TTC549 (cell line): ENCODE measurements at regions not wholly inside any gene's neighbourhood (a gene's known extent, or its start where the extent isn't known, plus 50 kb on each side); places are given as distances from the start of the nearest gene placed in this dataset.
A peak's percentile ranks its signal among the peaks of the same experiment; 100 is the strongest.

Source experiments
- FAIRE-seq: peaks from 2 replicates; lab custom pipeline; 2012; peaks lifted over from hg19 to GRCh38; lab: Jason Lieb, UNC

DNA sequence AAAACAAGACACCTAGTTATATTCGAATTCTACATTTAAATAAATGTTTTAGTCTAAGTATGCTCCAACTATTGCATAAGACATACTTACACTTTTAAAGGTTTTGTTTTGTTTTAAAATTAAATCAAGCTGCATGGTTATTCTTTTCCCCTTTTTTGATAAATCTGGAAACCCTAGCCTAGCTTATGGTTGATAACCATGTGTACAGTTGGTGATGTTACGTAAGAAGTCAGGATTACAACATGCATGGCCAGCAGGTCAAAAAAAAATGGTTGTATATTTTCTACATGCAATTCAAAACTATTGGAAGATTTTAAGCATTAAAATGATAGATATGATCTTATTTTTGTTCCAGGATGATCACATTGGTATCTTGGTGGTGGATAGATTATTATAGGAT lies 1600.6 kb downstream of the PLA2G4A start:
- peak; percentile 5 for FAIRE-seq

DNA sequence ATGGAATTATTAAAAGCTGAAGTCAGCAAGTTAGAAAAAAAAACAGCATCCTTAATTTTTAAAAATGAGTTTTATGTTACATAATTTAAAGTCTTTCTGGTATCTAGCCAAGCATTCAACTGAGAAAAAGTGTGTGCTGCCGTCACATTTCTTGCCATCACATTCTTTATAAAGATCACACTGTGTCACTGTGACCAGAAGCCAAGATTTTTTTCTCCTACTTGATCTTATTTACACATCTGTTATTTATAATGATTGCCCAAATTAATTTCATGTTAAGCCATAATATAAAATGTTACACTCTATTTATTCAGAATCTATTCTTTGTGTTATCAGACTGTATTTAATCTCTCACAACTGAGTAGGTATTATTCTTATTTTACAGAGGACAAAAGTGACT lies 1603.7 kb downstream of the PLA2G4A start:
- no peak for FAIRE-seq

DNA sequence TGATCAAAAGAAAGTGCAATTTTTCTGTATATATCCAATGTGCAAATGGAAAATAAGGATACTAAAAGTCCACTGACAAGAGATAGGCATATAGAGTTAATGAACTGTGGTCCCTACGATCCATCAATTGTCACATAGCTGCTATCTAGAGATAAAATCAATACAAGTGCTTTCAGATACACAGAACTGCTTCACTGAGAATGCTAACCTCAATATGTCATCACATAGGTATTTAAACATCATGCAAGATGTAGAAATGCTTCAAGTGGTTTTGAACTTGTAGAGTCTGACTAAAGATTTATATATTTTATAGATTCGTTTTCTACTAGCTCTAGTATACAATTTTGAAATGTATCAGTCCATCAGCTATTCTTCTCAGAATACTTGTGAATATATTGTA lies 1604.7 kb downstream of the PLA2G4A start:
- FAIRE-seq: no peak

DNA sequence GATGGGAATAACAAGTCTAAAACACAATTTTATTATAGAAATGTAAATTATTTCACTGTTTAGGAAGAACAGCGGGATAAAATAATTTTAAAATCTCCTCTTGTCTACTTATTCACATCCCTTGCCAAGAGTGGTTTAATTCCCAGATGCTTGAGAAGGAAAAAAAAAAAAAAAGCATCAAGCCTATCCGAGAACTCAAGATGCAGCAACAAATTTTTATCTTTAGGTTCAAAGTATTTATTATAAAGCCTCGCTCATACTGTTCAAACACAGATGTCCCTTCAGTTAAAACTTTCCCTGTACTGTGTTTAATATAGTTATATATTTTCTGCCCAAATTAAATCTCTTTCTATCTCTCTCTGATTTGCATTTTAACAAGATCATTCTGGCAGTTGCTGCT lies 1615.8 kb downstream of the PLA2G4A start:
- FAIRE-seq: no peak

DNA sequence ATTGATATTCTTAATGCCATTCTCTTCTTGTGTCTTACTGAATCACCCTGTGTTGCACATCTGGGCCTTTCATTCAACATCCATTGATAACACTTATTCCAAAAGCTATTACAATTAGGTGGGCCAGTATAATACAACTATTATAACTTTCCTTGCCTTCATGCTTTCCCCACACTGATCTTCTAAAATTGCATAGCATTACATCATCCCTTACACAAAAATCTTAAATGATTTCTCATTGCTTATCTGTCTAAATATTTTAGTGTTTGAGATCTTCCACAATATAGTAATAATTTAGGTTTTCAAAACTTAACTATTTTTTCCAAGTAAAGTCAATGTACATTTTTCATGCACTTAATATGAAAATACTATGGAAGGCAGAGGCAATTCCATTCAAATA lies 1634.1 kb downstream of the PLA2G4A start:
- no peak for FAIRE-seq

DNA sequence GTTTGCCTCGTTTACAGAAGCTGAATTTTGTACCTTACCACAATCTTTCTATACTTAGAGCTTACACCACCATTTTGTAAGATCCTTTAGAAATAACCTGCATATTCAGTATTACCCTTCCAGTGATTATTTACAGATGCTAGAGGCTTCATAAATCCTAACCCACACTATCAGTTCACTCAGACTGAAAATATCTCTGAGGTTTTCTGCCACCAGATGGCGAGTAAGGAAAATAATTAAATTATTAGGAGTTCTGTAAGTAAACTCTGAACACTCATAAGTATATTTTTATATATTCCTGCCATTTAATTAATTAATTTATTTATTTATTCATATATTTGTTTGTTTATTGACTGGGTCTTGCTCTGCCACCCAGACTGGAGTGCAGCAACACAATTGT lies 1635.2 kb downstream of the PLA2G4A start:
- FAIRE-seq: peak; percentile 77

DNA sequence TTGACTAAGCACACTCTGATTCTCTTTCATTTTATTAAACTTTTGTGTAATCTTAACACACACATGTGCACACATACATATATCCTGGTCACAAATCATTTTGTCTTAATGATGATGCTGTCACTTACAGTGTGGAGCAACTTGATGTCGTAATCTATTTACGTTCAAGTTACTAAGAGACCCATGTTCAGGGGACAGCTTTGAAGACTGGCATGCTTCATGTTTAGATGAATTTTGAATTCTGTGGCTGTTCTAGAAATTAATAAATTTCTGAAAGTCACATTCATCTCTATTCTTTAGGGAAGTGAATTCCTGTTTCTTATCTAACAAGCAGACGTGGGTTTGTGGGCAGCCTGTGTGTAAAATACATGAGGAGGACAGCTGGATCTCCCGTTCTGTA lies 1637.8 kb downstream of the PLA2G4A start:
- FAIRE-seq: no peak

DNA sequence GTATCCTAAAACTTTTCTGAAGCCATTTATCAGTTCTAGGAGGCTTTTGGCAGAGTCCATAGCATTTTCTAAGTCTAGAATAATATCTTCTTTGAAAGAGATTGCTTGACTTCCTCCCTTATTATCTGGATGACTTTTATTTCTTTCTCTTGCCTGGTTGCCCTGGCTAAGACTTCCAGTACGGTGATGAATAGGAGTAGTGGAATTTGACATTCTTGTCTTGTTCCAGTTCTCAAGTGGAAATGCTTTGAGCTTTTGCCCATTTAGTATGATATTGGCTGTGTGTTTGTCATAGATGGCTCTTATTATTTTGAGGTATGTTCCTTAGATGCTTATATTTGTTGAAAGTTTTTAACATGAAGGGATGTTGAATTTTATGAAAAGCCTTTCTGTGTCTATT lies 1647.9 kb downstream of the PLA2G4A start:
- no peak for FAIRE-seq

DNA sequence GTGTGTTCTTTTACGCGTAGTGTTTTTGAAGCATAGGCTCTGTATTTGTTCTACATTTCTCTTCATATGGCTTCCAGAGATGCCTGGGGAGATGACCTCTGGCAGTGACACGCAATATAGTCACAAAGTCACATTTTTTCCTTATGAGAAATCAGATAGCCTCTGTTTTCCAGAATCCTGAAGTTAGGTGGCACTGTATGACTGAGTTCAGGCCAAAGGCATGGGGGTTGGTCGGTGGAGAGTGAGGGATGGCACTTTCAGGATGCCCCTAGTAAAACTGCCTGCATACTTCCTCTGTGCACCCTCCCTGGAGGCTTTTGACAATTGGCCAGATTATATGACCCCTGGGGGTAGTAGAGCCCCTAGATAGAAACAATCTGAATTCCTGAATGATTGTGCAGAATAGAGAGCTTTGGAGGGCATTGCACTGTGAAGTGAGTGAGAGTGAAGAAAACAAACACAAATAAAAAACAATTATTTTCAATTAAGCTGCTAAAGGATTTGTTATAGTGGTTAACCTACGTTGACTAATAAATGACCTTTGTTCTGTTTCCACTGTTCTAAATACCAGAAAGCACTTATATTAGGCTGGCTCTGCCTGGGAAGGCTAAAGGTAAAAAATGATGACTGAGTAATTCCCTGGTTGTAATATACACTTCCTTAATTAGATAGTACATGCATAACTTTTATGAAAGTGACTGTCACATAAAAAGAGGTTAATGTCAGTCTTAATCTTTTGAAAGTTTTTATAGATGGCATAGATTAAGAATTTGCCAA lies 1660.8 kb downstream of the PLA2G4A start:
- FAIRE-seq: no peak

DNA sequence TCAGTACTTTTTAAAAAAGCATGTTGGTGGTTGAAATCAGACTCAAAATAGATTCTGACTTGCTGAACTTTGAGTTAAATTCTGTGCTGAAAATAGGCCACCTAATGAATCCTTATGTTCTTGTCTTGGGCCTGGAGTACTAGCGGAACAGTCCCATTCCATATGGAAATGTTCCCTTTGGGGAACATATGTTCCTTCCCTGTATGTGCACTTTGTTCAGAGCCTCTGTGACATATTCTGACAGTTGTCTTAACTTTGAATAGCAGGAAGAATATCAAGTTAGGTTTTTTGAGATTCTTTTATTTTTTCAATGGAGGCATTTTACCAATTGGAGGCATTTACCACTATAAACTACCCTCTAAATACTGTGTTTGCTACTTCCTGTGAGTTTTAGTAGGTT lies 1667.8 kb downstream of the PLA2G4A start:
- no peak for FAIRE-seq

DNA sequence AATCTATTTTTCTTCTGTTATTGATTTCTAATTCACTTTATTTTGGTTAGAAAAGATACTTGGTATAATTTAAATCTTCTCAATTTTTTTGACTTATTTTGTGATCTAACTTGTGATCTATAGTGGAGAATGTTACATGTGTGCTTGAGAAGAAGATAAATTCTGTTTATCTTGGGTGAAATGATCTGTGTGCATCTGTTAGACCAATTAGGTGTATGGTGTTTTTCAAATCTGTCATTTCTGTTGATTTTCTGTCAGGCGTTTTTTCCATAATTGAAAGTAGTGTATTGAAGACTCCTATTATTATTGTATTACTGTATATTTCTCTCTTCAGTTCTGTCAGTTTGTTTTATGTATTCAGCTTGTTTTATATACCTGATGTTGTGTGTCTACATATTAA lies 1668.3 kb downstream of the PLA2G4A start:
- peak; percentile 92 for FAIRE-seq

DNA sequence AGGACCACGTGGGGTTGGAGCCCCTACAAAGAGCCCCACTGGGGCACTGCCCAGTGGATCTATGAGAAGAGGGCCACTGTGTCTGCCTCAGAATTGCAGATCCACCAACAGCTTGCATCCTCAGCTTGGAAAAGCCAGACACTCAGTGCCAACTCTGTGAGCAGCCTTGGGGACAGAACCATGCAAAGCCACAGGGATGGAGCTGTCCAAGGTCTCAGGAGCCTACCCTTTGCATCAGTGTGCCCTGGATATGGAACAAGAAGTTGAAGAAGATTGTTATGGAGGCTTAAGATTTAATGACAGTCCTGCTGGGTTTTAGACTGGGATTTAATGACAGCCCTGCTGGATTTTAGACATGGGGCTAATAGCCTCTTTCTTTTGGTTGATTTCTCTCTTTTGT lies 1670.9 kb downstream of the PLA2G4A start:
- FAIRE-seq: no peak

DNA sequence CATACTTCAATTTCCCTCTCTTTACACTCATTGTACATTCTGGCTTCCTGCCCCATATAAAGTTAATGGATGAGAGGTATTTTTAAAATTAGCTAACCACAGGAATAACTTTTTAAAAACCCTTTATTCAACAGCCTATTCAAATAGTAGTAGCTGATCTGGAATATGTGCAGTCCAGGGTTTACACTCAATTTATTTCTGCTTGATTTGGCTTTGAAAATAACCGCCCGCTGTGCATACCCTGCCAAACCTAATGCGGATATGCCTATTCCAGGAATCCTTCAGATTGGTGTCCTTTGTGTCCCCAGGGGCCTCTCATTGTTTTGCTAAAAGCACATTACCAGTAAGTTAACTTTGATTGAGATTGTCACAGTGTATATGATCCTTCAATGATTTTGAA lies 1686.2 kb downstream of the PLA2G4A start:
- FAIRE-seq: no peak

DNA sequence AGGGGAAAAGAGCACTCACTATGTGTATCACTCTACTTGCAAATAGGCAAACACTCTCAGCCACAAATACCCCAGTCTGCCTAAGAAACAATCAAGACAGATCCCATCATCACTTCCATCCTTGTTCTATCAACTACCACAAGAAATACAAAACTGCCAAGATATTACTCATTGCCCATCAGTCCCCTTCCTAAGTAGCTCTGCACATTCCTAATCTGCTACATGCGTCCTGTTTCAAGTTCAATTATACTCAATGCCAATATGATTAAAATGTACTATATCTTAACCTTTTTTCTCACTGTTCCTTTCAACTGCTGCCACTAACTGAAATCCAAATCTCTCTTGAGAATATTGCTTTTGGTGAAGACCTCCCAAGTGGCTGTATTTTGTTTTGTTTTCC lies 1688.4 kb downstream of the PLA2G4A start:
- FAIRE-seq: no peak

DNA sequence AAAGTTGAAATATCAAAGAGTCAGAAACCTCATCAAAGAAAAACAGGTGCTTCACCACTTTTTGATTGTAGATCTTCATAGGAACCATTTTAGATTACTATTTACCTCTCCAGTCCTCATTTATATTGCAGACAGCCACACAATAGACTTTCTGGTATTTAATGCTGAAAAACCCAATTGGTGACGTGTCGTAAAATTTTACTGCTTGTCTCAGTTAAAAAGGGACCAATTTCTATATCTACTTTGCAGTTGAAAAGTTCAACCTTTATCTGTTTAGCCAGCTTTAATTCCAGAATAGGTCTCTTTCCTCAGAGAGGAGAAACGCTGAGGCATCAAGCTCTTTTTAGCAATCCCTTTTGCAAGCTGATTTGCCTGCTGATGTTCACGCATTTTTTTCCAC lies 1722.4 kb downstream of the PLA2G4A start:
- peak; percentile 38 for FAIRE-seq

DNA sequence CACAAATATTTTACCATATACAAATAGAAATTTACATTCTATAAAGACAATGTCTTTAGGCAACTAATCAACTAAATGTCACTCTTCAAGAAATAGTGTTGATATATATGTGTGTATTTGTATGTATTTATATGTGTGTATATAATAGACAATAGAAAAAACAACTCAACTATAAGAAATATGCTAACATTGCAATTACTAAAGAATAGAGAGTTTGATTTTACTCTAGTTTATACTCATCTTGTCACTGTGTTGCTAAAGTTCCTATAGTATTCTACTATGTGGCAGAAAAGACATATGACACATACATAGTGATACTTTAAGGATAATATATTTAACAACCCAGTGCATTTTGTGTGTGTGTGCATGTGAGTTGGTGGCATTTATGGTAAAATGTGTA lies 1728.3 kb downstream of the PLA2G4A start:
- FAIRE-seq: peak; percentile 80

DNA sequence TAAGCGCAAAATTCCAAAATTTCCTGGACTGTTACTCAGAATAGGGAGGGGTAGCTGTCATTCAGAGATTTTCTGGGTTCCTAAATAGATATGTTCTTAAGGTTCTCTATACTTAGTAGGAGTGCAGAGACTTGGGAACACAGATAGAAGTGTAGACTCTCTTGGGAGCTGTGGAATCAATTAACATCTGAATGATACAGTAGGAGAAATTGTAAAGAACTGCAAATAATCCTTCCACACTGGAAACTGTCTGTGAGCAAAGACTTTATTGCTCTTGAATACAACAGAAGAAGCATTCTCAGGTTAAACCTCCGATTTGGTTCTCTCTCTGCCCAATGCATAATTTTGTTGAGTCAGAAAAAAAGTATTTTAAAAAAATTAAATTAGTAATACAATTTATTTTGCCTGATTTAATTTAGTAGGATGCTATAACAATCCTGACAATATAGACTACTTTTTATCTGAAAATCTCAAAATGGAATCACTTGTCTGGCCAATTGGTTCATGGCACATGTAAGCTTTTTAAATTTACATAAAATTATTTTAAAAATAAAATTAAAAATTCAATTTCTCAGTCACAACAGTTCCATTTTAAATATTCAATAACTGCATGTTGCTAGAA lies 1754.3 kb downstream of the PLA2G4A start:
- FAIRE-seq: no peak

DNA sequence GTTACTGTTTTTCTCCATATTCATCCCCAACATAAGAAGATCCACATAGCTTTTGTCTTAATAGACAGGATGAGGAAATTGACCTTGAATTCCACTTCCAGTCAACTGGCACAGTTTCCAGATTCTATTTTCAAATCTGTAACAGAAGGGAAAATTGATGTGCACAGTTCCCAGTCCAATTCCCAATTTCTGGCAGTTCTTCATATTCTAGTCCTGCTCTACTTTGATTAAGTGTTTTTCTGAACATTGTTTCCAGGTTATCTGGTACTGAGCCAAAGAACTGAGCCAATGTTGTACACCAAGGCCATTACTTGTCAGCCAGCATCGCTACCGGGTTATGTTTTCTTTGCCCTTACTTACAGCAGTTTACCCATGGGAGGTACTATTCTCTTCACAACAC lies 1755.4 kb downstream of the PLA2G4A start:
- FAIRE-seq: no peak

DNA sequence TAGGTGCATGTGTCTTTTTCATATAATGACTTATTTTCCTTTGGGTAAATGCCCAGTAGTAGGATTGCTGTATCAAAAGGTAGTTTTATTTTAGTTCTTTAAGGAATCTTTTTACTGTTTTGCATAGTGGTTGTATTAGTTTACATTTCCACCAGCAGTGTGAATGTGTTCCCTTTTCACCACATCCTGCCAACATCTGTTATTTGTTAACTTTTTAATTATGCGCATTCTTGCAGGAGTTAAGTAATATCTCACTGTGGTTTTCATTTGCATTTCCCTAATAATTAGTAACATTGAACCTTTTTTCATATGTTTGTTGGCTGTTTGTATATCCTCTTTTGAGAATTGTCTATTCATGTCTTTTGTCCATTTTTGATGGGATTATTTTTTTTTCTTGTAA lies 1761.9 kb downstream of the PLA2G4A start:
- FAIRE-seq: no peak

DNA sequence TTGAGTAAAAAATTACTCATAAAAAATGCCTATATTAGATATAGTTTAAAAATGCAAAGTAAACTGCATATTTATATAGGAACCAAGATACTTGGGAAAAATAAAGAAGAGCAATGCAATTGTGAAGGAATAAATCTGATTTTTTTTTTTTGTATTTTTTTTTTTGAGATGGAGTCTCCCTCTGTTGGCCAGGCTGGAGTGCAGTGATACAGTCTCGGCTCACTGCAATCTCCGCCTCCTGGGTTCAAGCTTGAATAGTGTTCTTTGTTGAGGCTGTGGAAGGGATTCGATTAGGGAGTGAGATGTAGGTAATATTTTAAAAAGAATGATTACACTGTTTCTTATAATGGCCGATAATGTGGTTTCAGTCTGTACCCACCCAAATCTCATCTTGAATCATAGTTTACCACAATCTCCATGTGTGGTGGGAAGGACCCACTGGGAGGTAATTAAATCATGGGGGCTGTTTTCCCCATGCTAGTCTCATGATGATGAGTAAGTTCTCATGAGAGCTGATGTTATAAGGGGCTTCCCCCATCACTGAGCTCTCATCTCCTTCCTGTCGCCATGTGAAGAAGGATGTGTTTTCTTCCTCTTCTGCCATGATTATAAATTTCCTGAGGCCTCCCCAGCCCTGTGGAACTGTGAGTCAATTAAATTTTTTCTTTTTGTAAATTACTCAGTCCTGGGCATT lies 1765.9 kb downstream of the PLA2G4A start:
- no peak for FAIRE-seq

DNA sequence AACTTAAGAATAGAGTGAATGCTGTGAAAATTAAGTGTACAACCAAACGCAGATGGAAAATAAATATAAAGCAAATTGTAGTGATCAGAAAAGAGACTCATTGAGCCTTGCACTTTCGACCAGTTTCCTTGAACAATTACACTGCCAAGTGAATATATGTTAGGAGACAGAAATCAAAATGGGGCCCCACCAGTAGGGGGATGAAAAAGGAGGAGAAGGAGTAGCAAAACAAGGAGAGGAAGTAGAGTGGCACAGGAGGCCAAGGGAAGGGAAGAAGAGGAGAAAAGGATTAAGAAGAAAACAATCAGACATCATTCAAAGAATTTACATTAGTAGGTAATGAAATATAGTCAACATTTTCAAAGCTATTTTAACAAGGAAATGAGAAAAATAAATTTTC lies 1770.6 kb downstream of the PLA2G4A start:
- FAIRE-seq: peak; percentile 43

DNA sequence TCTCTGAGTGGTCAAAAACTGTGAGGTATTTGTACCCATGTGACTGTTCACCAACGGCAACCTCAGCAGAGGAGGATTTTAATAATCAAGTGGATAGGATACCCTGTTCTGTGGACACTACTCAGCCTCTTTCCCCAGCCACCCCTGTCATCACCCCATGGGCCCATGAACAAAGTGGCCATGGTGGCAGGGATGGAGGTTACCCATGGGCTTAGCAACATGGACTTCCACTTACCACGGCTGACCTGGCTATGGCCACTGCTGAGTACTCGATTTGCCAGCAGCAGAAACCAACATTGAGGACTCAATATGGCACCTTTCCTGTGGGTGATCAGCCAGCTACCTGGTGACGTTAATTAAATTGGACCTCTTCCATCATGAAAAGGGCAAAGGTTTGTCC lies 1782.7 kb downstream of the PLA2G4A start:
- no peak for FAIRE-seq

DNA sequence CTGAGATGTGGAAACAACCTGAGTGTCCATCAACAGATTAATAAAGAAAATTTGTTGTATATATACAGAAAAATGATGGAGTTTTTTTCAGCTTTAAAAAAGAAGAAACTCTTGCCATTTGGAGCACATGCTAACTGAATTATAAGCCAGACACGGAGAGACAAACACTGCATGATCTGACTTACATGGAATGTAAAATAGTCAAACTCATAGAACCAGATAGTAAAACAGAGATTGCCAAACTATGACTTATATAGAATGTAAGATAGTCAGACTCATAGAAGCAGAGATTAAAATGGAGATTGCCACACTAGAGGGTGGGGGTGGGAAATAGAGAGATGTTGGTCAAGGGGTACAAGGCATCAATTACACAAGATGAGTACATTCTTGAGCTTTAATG lies 1786.6 kb downstream of the PLA2G4A start:
- FAIRE-seq: no peak

DNA sequence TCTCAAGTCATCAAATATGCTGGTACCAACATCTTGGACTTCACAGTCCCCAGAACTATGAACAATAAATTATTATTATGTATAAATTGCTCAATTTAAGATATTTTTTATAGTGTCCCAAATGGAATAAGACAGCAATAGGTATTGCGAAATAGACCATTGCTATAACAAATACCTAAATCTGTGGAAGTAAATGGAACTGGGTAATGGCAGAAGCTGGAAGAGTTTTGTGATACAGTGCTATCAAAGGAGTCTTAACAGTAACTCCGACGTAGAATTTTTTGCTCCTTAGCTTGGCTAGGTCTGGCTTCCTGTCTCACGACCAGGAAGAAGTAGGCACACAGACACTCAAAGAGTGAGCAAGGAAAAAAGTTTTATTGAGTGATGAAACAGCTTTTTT lies 1791.5 kb downstream of the PLA2G4A start:
- FAIRE-seq: no peak
